ENCODE measurements at regions not wholly inside any gene's neighbourhood (a gene's known extent, or its start where the extent isn't known, plus 50 kb on each side); places are given as distances from the start of the nearest gene placed in this dataset.

GRCh38 chr2:220717283-220717682 is 854.8 kb downstream of the EPHA4 start:
- TF ChIP-seq PKNOX1 (IDR thresholded peaks at IDR 0.05) (no peak), LEF1 (IDR thresholded peaks at IDR 0.05; ENCODE audit: borderline replicate concordance) (no peak)

All from HEK293T (cell line).